GF-D8 (cell line): ENCODE measurements at regions not wholly inside any gene's neighbourhood (a gene's known extent, or its start where the extent isn't known, plus 50 kb on each side); places are given as distances from the start of the nearest gene placed in this dataset.
"Not testable (repeated sequence)": the region's sequence is repeated elsewhere in the genome, so short reads cannot be mapped to it uniquely, and the experiment has no call there.

Source experiments
- DNase-seq: peaks from one replicate; lab custom pipeline; 2025; lab: John Stamatoyannopoulos, UW

DNA sequence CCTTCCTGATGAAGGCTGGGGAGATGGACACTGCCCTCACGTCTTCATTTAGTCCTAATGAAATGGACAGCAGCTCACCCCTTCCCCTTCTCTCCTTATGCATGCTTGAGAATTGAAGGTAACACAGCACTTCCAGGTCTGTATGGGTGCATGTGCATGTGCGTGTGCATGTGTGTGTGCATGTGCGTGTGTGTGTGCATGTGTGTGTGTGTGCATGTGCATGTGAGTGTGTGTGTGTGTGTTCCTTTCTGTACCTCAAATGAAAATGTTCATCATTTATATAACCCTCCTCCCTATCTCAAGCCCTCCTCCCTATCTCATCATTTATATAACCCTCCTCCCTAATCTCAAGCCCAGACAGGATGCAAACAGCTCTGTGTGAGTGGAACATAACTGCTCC lies 444.8 kb downstream of the MAT2B start:
- no peak for DNase-seq

DNA sequence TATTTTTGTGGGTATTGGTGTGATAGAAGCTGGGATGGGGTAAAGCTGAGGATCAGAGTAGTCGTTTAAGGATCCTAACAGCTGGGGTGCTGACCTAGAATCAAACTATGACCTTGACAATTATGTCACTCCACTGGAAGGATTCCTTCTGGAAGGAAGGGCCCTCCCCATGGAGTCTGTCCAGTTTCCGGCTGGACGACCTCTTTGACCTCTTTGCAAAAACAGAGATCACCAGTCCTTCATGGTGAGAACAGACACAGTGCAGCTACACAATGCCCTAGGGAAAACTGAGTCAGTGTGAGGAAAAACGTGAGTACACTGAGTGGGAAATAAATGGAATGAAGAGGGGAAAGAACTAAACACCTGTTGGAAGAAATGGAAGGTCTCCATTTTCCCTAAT lies 445.6 kb downstream of the MAT2B start:
- no peak for DNase-seq

DNA sequence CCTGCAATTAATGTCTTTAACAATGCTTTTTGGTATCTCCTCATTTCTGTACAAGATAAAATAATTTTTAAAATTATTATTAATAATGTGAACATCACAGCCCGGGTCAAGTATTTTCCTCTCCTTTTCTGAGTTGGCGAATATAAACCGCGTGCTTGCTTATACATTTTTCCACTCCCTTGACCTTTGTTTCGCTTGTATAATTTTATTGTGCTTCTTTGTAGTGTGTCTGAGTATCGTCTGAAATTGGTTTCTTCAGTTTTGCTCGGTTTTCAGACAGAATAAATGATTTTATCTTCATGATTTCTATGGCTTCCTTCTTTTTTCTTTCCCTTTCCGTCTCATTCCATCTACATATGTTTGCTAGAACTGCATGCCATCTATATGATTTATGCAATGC lies 448.5 kb downstream of the MAT2B start:
- DNase-seq = no peak

DNA sequence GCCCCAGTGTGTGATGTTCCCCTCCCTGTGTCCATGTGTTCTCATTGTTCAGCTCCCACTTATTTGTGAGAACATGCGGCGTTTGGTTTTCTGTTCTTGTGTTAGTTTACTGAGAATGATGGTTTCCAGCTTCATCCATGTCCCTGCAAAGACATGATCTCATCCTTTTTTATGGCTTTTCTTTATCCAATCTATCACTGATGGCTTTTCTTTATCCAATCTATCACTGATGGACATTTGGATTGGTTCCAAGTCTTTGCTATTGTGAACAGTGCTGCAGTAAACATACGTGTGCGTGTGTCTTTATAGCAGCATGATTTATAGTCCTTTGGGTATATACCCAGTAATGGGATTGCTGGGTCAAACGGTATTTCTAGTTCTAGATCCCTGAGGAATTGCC lies 455.8 kb downstream of the MAT2B start:
- DNase-seq = not testable (repeated sequence)

DNA sequence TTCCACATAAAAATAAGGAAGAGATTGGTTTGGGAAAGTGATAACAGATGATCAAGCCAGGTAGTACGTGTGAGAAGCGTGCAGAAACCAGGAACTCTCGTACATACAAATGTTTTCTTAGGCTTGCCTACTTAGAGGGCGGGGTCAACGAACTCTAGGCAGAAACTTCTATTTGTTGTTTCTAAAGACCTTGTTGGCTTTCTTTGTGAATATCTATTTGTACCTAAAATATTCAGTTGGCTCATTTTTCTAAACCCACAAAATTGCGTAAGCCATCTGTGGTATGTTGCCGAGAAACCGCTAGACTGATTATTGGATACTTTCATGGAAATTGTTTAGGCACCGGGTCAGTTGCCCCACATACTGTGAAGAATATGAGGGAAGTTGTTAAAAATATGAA lies 458.5 kb downstream of the MAT2B start:
- DNase-seq = peak; percentile 97

DNA sequence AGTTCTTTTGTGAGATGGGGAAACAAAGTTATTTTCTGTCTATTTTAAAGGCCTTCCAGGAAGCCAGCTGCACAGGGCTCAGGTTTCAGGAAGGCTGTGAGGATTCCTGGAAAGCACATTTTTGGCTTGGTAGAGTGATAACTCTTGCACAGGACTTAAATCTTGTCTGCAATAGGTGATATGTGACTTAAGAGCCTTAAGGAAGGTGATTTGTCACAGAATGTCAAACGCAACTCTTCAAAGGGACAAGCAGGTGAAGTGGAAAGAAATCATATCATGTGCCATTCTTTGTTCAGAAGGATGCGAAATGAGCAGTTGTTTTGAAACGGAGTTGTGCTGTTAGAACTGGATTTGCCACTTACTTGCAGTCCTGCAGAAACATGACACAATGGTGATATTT lies 459.3 kb downstream of the MAT2B start:
- peak; percentile 88 for DNase-seq

DNA sequence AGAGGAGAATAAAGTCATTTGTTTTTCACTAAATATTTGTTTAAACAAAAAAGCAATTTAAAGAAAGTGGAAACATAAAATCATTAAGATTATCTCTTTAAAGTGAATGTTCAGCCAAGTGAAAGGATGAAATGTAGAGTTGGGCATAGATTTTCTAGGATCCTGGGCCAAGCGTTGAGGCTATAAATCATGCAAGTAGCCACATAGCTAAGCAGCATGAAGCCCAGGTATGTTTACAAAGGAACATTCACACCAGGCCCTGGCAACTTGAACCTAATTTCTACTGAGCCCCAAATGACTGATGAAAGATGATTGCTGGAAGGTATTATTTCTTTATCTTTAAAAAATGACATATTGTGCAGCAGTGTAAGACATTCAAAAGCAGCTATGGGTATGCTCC lies 461.8 kb downstream of the MAT2B start:
- DNase-seq = no peak

DNA sequence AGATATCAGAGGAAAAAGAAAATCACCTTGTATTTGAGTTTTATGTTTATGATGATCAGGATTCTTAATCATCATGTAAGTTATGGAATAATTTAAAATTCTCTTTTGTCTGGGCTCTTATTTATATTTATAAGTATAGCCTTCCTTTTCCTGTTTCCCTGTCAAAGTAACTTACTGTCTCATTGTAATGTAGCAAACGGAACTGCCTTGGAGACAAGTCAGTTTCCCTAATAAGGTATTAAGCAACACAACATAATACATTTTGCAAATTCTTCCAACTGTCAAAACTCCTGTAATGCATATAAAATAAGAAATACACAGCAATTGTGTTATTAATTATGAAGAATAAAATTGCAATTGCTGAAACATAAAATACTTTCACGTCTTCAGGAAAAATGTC lies 463.2 kb downstream of the MAT2B start:
- DNase-seq = no peak

DNA sequence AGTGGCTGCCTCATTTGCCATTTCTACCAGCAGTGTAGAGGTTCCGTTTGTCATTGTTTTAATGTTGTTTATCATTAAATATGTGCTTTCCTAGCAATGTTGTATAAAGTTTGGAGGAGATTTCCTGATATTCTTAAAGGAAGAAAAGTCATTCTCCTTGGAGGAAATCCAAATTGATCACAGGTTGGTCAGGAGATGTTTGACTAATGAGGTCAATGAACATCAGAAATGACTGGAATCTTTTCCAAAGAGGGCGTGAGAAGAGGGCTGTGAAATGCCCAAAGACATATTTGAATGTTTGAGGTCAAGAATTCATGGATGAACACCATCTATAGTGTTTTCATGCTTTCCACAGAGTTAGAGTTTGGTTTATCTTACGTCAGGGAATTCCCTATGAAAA lies 471.3 kb downstream of the MAT2B start:
- DNase-seq = no peak

DNA sequence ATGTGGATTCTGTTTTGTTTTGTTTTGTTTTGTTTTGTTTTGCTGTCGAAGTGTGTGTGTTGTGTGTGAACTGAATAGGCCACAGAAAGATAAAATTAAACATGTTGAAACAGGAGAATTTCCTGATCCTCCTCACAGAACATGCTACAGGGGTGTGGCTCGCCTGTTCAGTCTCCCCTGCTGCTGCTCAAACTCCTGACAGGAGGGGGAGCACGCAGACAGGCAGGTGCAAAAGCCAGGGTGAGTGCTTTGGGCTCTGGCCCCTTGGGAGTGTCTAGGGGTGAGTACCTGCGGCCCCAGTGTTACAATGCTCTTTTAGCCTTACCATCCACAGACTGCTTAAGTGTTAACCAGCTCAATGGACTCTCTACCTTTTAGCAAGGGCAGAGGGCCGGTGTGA lies 473.5 kb downstream of the MAT2B start:
- no peak for DNase-seq

DNA sequence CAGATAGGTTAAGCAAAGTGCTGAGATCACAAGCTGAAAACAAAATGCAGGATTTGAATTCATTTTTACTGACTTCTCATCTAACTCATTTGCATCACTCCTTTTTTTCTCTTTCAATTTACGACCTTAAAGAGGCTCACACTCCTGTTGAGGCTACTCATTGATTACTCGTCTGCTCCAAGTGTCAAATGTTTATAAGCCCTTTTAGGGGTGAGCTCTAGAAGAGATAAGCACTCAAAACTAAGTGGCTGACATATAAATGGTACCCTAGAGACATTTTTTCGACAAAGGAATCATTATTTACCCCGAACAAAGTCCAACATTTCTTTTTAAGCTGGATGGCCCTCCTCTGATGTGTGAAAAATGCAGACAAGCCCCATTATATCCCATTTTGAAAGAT lies 483.1 kb downstream of the MAT2B start:
- DNase-seq = no peak

DNA sequence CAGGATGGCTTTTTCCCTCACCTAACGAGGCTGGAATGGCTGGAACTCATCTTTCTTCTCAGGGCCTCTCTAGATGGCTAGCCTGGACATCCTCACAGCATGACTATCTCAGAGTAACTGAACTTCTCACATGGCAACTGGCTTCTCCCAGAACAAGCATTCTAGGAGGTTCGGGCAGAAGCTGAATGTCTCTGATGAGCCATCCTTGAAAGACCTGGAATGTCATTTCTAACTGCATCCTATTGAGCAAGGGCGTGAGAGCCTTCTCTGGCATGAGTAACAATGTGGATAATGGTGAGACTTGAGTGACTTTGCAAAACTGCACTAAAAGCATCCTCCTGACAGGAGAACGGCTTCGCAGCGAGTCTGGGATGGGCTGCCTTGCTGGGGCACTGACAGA lies 487.7 kb downstream of the MAT2B start:
- no peak for DNase-seq

DNA sequence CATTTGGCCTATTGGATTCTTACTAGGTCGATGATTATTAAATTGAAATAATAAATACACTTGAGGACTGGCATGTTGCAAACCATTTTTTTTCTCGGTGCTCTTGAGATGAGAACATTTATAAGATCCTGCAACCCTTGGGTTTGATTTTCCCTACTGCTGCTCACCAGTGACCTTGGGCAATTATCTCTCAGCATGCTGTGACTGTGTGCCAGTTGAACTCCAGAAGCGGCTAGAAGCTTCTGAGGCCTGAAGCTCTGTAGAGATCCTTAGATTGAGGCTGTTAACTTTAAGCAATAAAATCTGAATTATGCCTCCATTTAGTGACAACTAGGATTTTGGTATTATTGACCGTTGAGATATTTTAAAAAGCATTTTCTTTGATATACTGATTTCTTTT lies 489.8 kb downstream of the MAT2B start:
- no peak for DNase-seq

DNA sequence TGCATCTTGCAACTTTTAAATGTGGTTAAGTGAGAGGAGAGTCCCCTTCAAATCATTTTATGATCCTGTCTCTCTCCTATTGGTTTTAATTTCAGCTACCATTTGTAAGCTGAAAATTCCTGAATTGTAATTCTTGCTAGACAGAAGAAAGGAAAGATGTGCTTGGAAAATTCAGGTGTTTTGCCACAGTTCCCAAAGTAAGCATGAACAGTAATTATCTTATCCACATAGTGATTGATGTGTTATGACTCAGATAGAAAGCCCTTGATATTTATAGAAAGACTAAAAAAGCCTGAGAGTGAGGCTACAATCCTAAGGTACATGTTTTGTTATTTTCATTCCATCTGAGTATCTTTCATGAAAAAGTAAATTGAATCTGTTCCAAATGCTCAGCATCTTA lies 492.5 kb downstream of the MAT2B start:
- DNase-seq = no peak

DNA sequence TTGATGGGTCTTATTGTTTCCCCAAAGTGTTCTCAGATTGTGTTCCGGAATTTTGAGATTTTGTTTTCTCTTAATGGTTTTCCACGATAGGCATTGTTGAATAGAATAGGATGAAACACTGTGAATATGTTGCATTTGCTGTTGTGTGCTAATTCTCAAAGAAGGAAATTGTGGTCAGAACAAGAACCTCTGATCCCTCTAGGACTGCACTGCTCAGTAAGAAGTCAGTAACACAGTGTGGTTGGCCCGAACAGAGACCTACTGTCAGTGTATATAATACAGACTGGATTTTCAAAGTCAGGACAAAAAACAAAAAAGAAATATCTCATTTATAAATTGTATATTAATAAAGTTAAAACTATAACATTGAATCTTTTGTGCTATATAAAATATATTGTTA lies 494.8 kb downstream of the MAT2B start:
- DNase-seq = peak; percentile 16

DNA sequence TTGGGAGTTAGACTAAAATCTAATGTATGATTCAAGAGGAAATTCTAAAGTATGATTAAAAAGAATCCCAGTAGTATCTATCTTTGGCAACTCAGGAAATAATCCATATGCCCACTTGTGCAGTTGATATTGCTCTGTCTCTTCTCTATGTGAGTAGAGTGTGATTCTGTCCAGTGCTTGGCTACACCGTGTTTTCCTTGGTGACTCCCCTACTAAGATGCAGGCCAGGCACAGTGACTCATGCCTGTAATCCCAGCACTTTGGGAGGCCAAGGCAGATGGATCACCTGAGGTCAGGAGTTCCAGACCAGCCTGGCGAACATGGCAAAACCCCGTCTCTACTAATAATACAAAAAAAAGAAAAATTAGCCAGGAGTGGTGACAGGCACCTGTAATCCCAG lies 495.4 kb downstream of the MAT2B start:
- no peak for DNase-seq

DNA sequence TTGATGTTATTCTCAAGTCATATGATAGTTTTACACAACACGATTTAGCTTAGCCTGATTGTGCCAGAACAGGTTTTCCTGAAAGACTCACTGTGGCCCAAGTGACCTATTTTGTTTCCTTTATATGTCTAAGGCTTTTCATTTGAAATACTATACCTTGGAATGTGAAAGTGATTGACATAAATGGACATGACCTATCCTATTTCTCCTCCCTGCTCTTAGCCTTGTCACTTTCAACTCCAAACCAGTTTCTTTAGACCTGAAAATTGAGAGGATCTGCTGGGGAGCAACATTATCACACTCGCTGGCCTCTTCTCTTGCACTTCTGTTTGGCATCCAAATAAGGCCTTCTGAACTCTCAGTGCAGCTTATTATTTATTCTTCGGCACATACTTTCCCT lies 496.8 kb downstream of the MAT2B start:
- DNase-seq = no peak

DNA sequence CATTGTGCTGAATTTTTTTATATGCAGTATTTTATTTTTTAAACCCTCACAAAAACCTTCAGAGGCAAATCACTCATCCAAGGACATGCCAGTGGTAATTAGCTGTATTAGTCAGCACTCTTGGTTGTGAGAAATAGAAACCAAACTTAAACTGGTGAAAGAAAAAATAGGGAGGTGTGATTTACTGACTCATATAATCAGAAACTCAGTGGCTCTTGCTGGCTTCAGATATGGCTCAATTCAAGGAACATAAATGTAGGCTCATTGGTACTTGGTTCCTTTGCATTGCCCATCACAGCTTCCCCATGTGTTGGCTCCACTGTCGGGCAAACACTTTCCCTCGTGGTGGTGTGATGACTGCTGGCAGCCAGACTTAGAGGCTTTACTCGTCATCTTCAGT lies 497.2 kb downstream of the MAT2B start:
- no peak for DNase-seq

DNA sequence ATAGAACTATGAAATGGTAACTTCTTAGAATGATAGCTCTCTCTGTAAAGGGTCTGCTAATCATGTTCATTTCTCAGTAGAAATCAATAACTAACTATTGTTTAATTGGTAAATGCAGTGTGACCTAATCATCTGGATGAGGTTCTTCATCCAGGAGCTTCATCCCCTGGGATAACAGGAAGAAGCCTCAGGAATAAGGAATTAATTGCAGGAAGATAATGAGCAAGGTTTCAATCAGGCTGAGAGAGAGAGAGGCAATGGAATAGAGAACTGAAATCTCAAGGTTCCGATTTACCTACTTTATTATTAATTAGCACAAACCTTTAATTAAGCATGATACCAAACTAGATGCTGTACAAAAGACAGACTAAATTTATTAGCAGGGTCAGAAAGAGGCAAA lies 499.7 kb downstream of the MAT2B start:
- no peak for DNase-seq

DNA sequence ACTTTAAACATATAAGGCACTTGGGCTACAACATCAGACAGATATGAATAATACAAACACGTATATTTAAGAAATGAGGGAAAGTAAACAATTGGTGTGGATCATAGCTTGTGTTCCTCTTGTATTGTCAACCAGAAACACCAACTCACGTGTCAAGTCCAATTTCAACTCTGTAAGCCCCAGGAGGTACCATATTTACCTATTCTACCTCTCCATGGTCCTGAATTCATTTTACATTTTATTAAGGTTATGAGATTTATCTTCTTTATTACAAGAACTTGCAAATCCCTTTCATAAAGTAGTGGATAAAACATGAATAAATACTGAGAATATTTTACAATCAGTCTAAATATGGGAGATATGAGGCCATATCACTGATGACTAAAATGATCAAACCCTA lies 501.6 kb downstream of the MAT2B start:
- no peak for DNase-seq

DNA sequence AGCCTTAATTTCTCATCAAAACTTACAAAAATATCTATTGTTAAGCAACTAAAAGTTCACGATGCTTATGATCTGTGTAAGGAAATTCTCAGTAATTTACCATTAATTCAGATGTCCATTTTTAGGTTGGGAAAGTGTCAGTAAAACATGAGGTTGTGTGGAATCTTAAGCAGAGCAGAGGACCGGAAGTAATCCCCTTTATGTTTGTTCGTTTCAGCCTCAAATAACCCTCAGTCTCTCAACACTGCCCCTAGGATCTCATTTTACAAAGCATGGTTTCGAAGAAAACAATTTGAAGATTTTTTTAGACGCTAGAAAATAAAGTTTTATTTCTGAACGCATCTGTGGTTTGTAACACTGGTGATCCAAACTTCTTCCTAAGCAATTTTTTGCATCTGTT lies 504.2 kb downstream of the MAT2B start:
- no peak for DNase-seq

DNA sequence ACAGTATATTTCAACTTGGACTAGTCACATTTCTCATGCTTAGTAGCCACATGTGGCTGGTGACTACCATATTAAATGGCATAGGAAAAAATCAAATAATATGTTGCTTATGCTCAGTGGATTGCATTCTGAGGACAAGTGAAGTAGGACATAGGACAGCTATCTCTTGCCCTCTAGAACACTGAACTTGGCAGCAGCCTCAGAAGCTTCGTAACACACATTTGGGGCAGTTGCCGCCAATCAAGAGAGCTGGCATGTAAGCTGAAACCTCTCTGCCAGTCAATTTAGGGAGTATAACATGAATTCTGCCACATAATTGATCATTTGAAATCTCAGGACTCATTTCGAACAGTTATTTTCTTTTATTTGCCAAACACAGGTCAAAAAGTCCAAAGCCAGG lies 505.5 kb downstream of the MAT2B start:
- DNase-seq = no peak

DNA sequence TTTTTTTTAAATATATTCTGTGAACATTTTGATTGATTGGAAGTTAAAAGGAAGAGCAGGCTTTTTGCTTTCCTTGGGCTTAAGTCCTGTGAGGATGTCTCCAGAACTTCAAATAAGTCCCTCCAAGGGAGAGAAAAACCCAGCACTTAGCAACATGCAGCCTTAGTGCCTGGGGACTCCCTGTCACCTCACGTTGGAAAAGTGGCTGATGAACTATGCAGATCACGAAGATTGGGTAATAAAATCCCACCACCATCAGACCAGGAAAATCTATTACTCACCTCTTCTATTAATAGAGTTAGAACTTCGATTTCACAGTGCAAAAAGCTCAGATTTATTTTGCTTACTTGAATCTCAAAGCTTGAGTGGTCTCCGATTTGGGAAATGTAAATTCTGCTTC lies 507.0 kb downstream of the MAT2B start:
- no peak for DNase-seq

DNA sequence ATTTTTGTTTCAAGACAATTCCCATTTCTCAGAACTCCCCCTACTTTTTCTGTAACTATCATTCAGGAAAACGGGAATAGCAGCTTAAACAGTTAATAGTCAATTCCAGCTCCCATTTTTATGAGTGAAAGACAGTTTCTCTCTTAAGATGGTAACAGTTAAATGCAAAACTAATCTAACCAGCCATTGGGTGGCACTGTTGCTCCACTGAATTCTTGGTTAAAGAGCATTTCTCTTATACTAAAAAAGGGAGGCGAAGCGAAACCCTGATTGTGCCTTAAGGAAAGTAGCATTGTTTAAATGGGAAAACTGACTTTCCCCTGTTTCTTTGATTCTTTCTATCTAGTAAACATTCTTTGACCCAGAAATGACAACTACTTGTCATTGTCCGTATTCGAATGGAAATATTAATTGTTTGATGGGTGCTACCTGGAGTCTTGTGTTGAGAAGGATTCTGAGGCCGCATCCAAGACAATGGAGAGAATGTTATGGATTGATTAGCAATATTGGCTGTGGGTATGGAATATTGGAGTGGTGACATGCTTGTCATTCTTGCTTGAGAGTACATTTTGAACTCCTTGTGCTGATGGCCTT lies 507.8 kb downstream of the MAT2B start:
- peak; percentile 35 for DNase-seq

DNA sequence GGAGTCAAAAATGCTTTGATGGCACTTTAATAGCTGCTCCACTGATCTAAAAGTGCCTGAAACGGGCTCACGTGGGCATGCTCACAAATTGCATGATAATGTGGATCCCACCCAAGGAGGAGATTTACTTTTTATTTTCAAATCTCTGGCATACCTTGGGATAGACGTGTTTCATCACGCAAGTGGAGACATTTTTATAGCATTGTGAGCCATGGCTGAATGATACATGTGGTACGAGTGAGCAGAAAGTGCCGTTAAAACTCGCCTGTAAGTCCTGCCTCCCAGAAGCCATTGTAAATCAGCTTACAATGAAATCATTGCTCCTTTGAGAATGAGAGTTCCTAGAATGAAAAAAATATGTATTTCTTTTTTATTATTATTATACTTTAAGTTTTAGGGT lies 514.7 kb downstream of the MAT2B start:
- no peak for DNase-seq
